ENCODE measurements at regions not wholly inside any gene's neighbourhood (a gene's known extent, or its start where the extent isn't known, plus 50 kb on each side); places are given as distances from the start of the nearest gene placed in this dataset.

DNA sequence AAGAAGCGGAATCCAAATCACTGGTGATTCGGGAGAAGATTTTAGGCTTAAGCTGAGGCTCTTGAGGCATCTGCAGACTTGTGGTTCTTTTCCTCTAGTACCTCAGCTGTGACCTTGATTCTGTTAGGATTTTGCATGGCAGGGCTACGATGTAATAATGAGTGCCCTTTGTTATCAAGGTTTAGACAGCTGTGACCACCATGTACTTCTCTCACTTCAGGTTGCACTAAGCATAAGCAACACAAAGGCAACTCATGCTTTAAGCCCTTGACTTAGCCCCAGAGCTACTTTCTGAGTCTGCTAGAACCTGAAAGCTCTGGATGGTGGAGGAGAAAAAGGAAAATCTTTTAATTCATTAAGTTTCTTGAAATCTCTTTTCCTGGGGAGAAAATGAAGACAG is 1052.3 kb upstream of the PHF14 start:
- Histone ChIP-seq H3K27ac (ENCODE audit: control insufficient read depth, insufficient read depth, low read length) (no peak overlapping the region), H3K9ac (ENCODE audit: control insufficient read depth, extremely low read depth, insufficient read depth, low read length) (no peak overlapping the region), H4K20me1 (ENCODE audit: control insufficient read depth, extremely low read depth, insufficient read depth, low read length) (no peaks in the 10 kb centered on the region), H2AFZ (ENCODE audit: control insufficient read depth, low read length) (no peak overlapping the region), H3K79me2 (ENCODE audit: control insufficient read depth, insufficient read depth, low read length) (no peaks in the 10 kb centered on the region), H3K4me3 (ENCODE audit: control insufficient read depth in 2 of 3, extremely low read depth in 1 of 3, insufficient read depth in 2 of 3, low read depth in 1 of 3, low read length in 3 of 3) (no peak overlapping the region), H3K36me3 (ENCODE audit: control insufficient read depth in 2 of 2, extremely low read depth in 1 of 2, insufficient read depth in 2 of 2, low read length in 2 of 2) (no peaks in the 10 kb centered on the region), H3K9me1 (ENCODE audit: control insufficient read depth, extremely low read depth, insufficient read depth, low read length) (no peaks in the 10 kb centered on the region), H3K4me2 (ENCODE audit: control insufficient read depth, extremely low read depth, insufficient read depth, low read depth, low read length) (no peak overlapping the region), H3K9me3 (ENCODE audit: control insufficient read depth, low read depth, low read length) (peaks cover 1% of the 10 kb centered on the region), H3K4me1 (ENCODE audit: control insufficient read depth, extremely low read depth, insufficient read depth, low read length) (no peaks in the 10 kb centered on the region), H3K27me3 (ENCODE audit: control insufficient read depth, extremely low read depth, insufficient read depth, low read length) (no peaks in the 10 kb centered on the region)
- FAIRE-seq (no peak), DNase-seq (ENCODE audit: low read depth, low spot score) (no peak)
- dilution Hi-C loops (cut with MboI; ENCODE audit: extremely low pct_ligation_motif_present, low sequenced_read_pairs): no loop called here
- TF ChIP-seq, protein P1, sequence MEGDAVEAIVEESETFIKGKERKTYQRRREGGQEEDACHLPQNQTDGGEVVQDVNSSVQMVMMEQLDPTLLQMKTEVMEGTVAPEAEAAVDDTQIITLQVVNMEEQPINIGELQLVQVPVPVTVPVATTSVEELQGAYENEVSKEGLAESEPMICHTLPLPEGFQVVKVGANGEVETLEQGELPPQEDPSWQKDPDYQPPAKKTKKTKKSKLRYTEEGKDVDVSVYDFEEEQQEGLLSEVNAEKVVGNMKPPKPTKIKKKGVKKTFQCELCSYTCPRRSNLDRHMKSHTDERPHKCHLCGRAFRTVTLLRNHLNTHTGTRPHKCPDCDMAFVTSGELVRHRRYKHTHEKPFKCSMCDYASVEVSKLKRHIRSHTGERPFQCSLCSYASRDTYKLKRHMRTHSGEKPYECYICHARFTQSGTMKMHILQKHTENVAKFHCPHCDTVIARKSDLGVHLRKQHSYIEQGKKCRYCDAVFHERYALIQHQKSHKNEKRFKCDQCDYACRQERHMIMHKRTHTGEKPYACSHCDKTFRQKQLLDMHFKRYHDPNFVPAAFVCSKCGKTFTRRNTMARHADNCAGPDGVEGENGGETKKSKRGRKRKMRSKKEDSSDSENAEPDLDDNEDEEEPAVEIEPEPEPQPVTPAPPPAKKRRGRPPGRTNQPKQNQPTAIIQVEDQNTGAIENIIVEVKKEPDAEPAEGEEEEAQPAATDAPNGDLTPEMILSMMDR (optimal IDR thresholded peaks at IDR 0.05 in 1 of 3, IDR thresholded peaks at IDR 0.05 in 1 of 3, conservative IDR thresholded peaks at IDR 0.05 in 1 of 3; ENCODE audit: extremely low read depth in 1 of 3, insufficient read depth in 2 of 3, low read length in 3 of 3): no peak
- TF ChIP-seq EZH2 (IDR thresholded peaks at IDR 0.05; ENCODE audit: low read length): no peak

- Histone ChIP-seq H3K4me3 (ENCODE audit: control insufficient read depth in 2 of 3, extremely low read depth in 1 of 3, insufficient read depth in 2 of 3, low read depth in 1 of 3, low read length in 3 of 3) (no peak overlapping the region), H3K9me1 (ENCODE audit: control insufficient read depth, extremely low read depth, insufficient read depth, low read length) (no peaks in the 10 kb centered on the region), H2AFZ (ENCODE audit: control insufficient read depth, low read length) (no peak overlapping the region), H3K36me3 (ENCODE audit: control insufficient read depth in 2 of 2, extremely low read depth in 1 of 2, insufficient read depth in 2 of 2, low read length in 2 of 2) (no peaks in the 10 kb centered on the region), H3K4me1 (ENCODE audit: control insufficient read depth, extremely low read depth, insufficient read depth, low read length) (no peaks in the 10 kb centered on the region), H3K9me3 (ENCODE audit: control insufficient read depth, low read depth, low read length) (no peaks in the 10 kb centered on the region), H3K27me3 (ENCODE audit: control insufficient read depth, extremely low read depth, insufficient read depth, low read length) (no peaks in the 10 kb centered on the region), H4K20me1 (ENCODE audit: control insufficient read depth, extremely low read depth, insufficient read depth, low read length) (no peaks in the 10 kb centered on the region), H3K79me2 (ENCODE audit: control insufficient read depth, insufficient read depth, low read length) (no peaks in the 10 kb centered on the region), H3K27ac (ENCODE audit: control insufficient read depth, insufficient read depth, low read length) (no peak overlapping the region), H3K4me2 (ENCODE audit: control insufficient read depth, extremely low read depth, insufficient read depth, low read depth, low read length) (no peak overlapping the region), H3K9ac (ENCODE audit: control insufficient read depth, extremely low read depth, insufficient read depth, low read length) (no peak overlapping the region)
- DNase-seq (ENCODE audit: low read depth, low spot score): no peak
- FAIRE-seq: no peak
- TF ChIP-seq, protein P1 (optimal IDR thresholded peaks at IDR 0.05 in 1 of 3, IDR thresholded peaks at IDR 0.05 in 1 of 3, conservative IDR thresholded peaks at IDR 0.05 in 1 of 3; ENCODE audit: extremely low read depth in 1 of 3, insufficient read depth in 2 of 3, low read length in 3 of 3): no peak
- TF ChIP-seq EZH2 (IDR thresholded peaks at IDR 0.05; ENCODE audit: low read length): no peak
- dilution Hi-C loops (cut with MboI; ENCODE audit: extremely low pct_ligation_motif_present, low sequenced_read_pairs): no loop called here
Observed at GRCh38 chr7:9937944-9938631, 1035.6 kb upstream of the PHF14 start.

Measured in keratinocyte (primary cell).